ENCODE measurements at regions not wholly inside any gene's neighbourhood (a gene's known extent, or its start where the extent isn't known, plus 50 kb on each side); places are given as distances from the start of the nearest gene placed in this dataset.

- Histone ChIP-seq H3K4me1 (ENCODE audit: insufficient read depth, low read length, poor library complexity, severe bottlenecking) (peaks cover 11% of the 10 kb centered on the region), H3F3A (ENCODE audit: low read depth) (no peaks in the 10 kb centered on the region), H3K36me3 (ENCODE audit: insufficient read depth, low read length) (no peaks in the 10 kb centered on the region), H3K27me3 (ENCODE audit: insufficient read depth, low read length, poor library complexity, severe bottlenecking) (no peaks in the 10 kb centered on the region), H3K4me3 (ENCODE audit: low read length, poor library complexity, severe bottlenecking) (no peak overlapping the region), H3K9ac (ENCODE audit: low read depth, low read length, poor library complexity, severe bottlenecking) (no peak overlapping the region), H3K4me2 (ENCODE audit: low read depth, low read length, poor library complexity, severe bottlenecking) (no peak overlapping the region), H3K9me3 (ENCODE audit: insufficient read depth, low read depth, low read length) (no peaks in the 10 kb centered on the region), H3K9me2 (replicated peaks; ENCODE audit: low read depth, low read length) (no peaks in the 10 kb centered on the region), H4K20me1 (ENCODE audit: insufficient read depth, low read length, poor library complexity, severe bottlenecking) (no peaks in the 10 kb centered on the region), H3K79me2 (ENCODE audit: insufficient read depth, low read length) (no peaks in the 10 kb centered on the region), H2AFZ (ENCODE audit: low read length) (no peak overlapping the region)
- TF ChIP-seq EZH2phosphoT487 (IDR thresholded peaks at IDR 0.05; ENCODE audit: borderline replicate concordance), result no peak
- TF ChIP-seq, protein P1, sequence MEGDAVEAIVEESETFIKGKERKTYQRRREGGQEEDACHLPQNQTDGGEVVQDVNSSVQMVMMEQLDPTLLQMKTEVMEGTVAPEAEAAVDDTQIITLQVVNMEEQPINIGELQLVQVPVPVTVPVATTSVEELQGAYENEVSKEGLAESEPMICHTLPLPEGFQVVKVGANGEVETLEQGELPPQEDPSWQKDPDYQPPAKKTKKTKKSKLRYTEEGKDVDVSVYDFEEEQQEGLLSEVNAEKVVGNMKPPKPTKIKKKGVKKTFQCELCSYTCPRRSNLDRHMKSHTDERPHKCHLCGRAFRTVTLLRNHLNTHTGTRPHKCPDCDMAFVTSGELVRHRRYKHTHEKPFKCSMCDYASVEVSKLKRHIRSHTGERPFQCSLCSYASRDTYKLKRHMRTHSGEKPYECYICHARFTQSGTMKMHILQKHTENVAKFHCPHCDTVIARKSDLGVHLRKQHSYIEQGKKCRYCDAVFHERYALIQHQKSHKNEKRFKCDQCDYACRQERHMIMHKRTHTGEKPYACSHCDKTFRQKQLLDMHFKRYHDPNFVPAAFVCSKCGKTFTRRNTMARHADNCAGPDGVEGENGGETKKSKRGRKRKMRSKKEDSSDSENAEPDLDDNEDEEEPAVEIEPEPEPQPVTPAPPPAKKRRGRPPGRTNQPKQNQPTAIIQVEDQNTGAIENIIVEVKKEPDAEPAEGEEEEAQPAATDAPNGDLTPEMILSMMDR (conservative IDR thresholded peaks at IDR 0.05; ENCODE audit: low read length), result no peak
These were observed 405.0 kb downstream of the BRD1 start for GRCh38 chr22:49422701-49423100.

DNA sequence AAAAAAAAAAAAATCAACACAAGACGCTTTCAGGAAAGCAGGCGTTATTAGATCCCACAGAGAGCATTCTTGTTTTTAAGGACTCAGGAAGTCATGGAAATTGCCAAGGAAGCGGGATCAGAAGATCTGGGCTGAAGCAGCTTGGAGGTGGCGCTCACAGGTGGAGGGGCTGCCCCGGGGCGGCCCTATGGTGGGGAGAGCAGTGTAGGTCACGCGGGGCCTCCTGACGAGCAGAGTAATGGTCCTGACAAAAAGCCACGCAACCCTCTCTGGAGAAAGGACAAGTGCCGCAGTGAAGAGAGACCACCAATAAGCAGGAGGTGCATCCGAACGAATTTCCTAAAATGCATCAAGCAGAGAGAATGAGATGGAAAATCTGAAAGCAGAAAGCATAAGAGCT lies 407.0 kb downstream of the BRD1 start:
- Histone ChIP-seq H3K4me3 (ENCODE audit: low read length, poor library complexity, severe bottlenecking) (no peak overlapping the region), H3K4me2 (ENCODE audit: low read depth, low read length, poor library complexity, severe bottlenecking) (no peak overlapping the region), H3K79me2 (ENCODE audit: insufficient read depth, low read length) (no peaks in the 10 kb centered on the region), H3K9me3 (ENCODE audit: insufficient read depth, low read depth, low read length) (no peaks in the 10 kb centered on the region), H3K9me2 (replicated peaks; ENCODE audit: low read depth, low read length) (no peaks in the 10 kb centered on the region), H3K4me1 (ENCODE audit: insufficient read depth, low read length, poor library complexity, severe bottlenecking) (peaks cover 11% of the 10 kb centered on the region), H3K9ac (ENCODE audit: low read depth, low read length, poor library complexity, severe bottlenecking) (no peak overlapping the region), H3F3A (ENCODE audit: low read depth) (no peaks in the 10 kb centered on the region), H3K36me3 (ENCODE audit: insufficient read depth, low read length) (no peaks in the 10 kb centered on the region), H2AFZ (ENCODE audit: low read length) (no peak overlapping the region), H4K20me1 (ENCODE audit: insufficient read depth, low read length, poor library complexity, severe bottlenecking) (no peaks in the 10 kb centered on the region), H3K27me3 (ENCODE audit: insufficient read depth, low read length, poor library complexity, severe bottlenecking) (no peaks in the 10 kb centered on the region)
- TF ChIP-seq EZH2phosphoT487 (IDR thresholded peaks at IDR 0.05; ENCODE audit: borderline replicate concordance), result no peak
- TF ChIP-seq, protein P1 (conservative IDR thresholded peaks at IDR 0.05; ENCODE audit: low read length), result no peak

DNA sequence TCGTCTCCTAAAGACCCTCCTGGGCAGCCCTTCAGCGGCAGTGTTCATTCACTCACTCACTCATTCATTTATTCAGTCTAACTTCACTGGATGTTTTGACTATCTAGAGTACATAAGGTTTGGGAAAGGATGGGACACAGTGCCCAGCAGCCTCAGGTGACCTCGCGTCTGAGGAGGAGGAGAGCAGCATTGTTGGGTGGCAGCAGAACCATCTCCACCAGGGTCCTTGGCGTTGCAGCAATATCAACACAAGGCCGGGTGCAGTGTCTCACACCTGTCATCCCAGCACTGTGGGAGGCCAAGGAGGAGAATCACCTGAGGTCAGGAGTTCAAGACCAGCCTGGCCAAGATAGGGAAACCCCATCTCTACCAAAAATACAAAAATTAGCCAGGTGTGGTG lies 408.0 kb downstream of the BRD1 start:
- H3K79me2 ChIP-seq (ENCODE audit: insufficient read depth, low read length), result no peaks in the 10 kb centered on the region
- peaks cover 10% of the 10 kb centered on the region for H3K4me1 ChIP-seq (ENCODE audit: insufficient read depth, low read length, poor library complexity, severe bottlenecking)
- H3K9me2 ChIP-seq (replicated peaks; ENCODE audit: low read depth, low read length), result no peaks in the 10 kb centered on the region
- H4K20me1 ChIP-seq (ENCODE audit: insufficient read depth, low read length, poor library complexity, severe bottlenecking), result no peaks in the 10 kb centered on the region
- H2AFZ ChIP-seq (ENCODE audit: low read length), result no peak overlapping the region
- no peaks in the 10 kb centered on the region for H3F3A ChIP-seq (ENCODE audit: low read depth)
- H3K9me3 ChIP-seq (ENCODE audit: insufficient read depth, low read depth, low read length), result no peaks in the 10 kb centered on the region
- H3K27me3 ChIP-seq (ENCODE audit: insufficient read depth, low read length, poor library complexity, severe bottlenecking), result no peaks in the 10 kb centered on the region
- H3K36me3 ChIP-seq (ENCODE audit: insufficient read depth, low read length), result no peaks in the 10 kb centered on the region
- H3K4me2 ChIP-seq (ENCODE audit: low read depth, low read length, poor library complexity, severe bottlenecking), result no peak overlapping the region
- no peak overlapping the region for H3K9ac ChIP-seq (ENCODE audit: low read depth, low read length, poor library complexity, severe bottlenecking)
- H3K4me3 ChIP-seq (ENCODE audit: low read length, poor library complexity, severe bottlenecking), result no peak overlapping the region
- no peak for TF ChIP-seq EZH2phosphoT487 (IDR thresholded peaks at IDR 0.05; ENCODE audit: borderline replicate concordance)
- TF ChIP-seq, protein P1 (conservative IDR thresholded peaks at IDR 0.05; ENCODE audit: low read length), result no peak
